NCI-H524 treated with DMSO at 0.1 percent for 48 hours (cell line): ENCODE measurements at regions not wholly inside any gene's neighbourhood (a gene's known extent, or its start where the extent isn't known, plus 50 kb on each side); places are given as distances from the start of the nearest gene placed in this dataset.

Source experiments
- DNase-seq: peaks from one replicate; lab custom pipeline; 2025; lab: John Stamatoyannopoulos, UW

- DNase-seq, result no peak
These were observed 274.8 kb upstream of the CNTN4 start for GRCh38 chr3:1823867-1824266.

GRCh38 chr3:1824359-1824758 is 274.3 kb upstream of the CNTN4 start:
- no peak for DNase-seq

- DNase-seq, result no peak
These were observed 270.1 kb upstream of the CNTN4 start for GRCh38 chr3:1828519-1828918.

- DNase-seq, result no peak
These were observed 267.8 kb upstream of the CNTN4 start for GRCh38 chr3:1830851-1831250.

- DNase-seq, result no peak
These were observed 266.3 kb upstream of the CNTN4 start for GRCh38 chr3:1832395-1832794.

- no peak for DNase-seq
These were observed 255.6 kb upstream of the CNTN4 start for GRCh38 chr3:1843111-1843510.

- no peak for DNase-seq
These were observed 251.1 kb upstream of the CNTN4 start for GRCh38 chr3:1847571-1847970.

- DNase-seq, result no peak
These were observed 249.7 kb upstream of the CNTN4 start for GRCh38 chr3:1848935-1849334.

- DNase-seq, result no peak
These were observed 245.7 kb upstream of the CNTN4 start for GRCh38 chr3:1852950-1853349.

GRCh38 chr3:1855841-1856240 is 242.8 kb upstream of the CNTN4 start:
- no peak for DNase-seq

GRCh38 chr3:1870738-1871137 is 227.9 kb upstream of the CNTN4 start:
- no peak for DNase-seq

- DNase-seq, result no peak
These were observed 215.1 kb upstream of the CNTN4 start for GRCh38 chr3:1883534-1883933.

- DNase-seq, result no peak
These were observed 206.2 kb upstream of the CNTN4 start for GRCh38 chr3:1892459-1892858.

- DNase-seq, result no peak
These were observed 196.2 kb upstream of the CNTN4 start for GRCh38 chr3:1902416-1902815.

GRCh38 chr3:1903111-1903510 is 195.6 kb upstream of the CNTN4 start:
- DNase-seq, result no peak

- no peak for DNase-seq
These were observed 190.8 kb upstream of the CNTN4 start for GRCh38 chr3:1907911-1908310.

GRCh38 chr3:1908651-1909445 is 189.8 kb upstream of the CNTN4 start:
- peak; percentile 29 for DNase-seq

GRCh38 chr3:1910322-1910721 is 188.3 kb upstream of the CNTN4 start:
- DNase-seq, result no peak

GRCh38 chr3:1929788-1930414 is 168.8 kb upstream of the CNTN4 start:
- DNase-seq, result no peak

- DNase-seq, result no peak
These were observed 159.7 kb upstream of the CNTN4 start for GRCh38 chr3:1938975-1939374.

GRCh38 chr3:1942781-1943180 is 155.9 kb upstream of the CNTN4 start:
- no peak for DNase-seq

GRCh38 chr3:1943395-1944118 is 155.1 kb upstream of the CNTN4 start:
- no peak for DNase-seq

GRCh38 chr3:1945698-1946097 is 153.0 kb upstream of the CNTN4 start:
- no peak for DNase-seq
